Stimulated activated CD4-positive, alpha-beta T cell treated with anti-CD3 and anti-CD28 coated beads, TNF-alpha, amount 100 ng/mL, for 4 hours (primary cell): ENCODE measurements at regions not wholly inside any gene's neighbourhood (a gene's known extent, or its start where the extent isn't known, plus 50 kb on each side); places are given as distances from the start of the nearest gene placed in this dataset.
"Not testable (repeated sequence)": the region's sequence is repeated elsewhere in the genome, so short reads cannot be mapped to it uniquely, and the experiment has no call there.

Experiments used
- DNase-seq, 3 experiments: peaks; one replicate each; pipeline ENCODE4 v3.0.0-alpha.2; 2020; ENCODE audit warnings: low read depth in 3 of 3

- no peak for DNase-seq
Measured at GRCh38 chr1:30249446-30250337, 473.7 kb downstream of the MATN1 start.

DNA sequence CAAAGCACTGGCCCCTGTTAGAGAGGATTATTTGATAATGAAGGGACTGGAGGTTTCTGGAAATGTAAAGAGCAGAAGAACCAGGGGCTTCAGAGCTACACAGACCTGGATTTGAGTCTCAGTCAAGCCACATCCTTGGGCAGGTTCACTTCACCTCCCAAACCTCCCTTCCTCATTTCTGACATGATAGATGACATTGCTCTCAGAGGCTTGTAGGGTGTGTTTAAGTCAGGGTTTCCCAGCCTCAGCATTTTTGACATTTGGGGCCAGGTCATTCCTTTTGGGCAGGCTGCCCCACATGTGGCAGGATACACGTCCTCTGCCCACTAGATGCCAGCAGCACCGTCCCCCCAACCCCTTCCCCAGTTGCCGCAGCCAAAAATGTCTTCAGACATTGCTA, 474.6 kb downstream of the MATN1 start:
- no peak for DNase-seq

DNA sequence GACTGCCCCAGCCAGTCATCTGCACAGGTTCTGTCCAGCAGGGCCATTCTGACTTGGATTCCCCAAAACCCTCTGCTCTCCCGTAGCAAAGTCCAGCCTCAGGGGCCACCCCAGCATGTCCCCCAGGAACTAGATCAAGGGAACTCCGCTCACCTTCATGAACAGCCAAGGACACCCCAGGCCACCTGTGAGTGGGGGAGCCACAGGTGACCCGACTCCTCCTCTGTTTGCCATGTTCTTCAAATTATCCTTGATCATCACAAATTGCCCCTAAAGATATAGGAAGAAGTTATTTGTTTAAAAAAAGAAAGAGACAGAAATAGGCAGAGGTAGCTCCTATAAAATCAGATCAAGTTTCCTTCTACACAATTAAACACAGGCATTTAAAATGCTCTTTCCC, 475.0 kb downstream of the MATN1 start:
- no peak for DNase-seq

DNA sequence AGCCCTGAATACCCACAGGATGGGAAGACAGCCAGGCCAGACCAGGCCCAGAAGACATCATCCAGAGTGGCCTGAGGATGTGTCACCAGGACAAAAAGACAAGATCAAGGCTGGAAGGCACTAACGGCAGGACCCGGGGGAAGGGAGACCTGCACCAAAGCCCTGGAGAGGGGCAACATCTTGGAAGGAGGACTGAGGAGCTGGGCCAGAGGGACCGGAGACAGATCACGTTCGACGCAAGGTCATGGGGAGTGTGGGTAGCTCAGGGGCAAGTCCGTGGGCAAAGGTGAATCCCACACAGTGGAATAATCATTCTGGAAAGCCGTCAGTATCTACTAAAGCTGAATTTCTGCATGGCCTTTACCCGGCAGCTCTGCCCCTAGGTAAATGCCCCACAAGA, 478.6 kb downstream of the MATN1 start:
- DNase-seq, result no peak

- DNase-seq, result no peak
Measured at GRCh38 chr1:30242722-30243457, 480.5 kb downstream of the MATN1 start.

DNA sequence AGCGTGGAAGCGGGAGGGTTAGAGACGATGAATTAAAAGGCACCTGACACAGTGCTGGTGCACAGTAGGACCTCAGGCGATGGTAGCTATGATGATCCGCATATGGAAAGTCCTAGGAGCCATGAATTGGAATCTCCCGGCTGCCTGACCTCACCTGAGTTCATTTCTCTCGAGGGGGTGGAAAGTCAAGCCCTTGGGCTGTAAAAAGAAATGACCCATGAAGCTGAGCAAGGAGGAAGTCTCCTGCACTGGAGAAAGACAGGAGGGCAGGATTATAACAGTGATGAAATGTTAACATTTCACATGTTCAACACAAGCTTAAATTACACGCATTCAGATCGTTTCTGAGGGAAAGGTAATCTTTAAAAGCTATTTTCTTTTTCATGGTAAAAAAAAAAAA, 481.2 kb downstream of the MATN1 start:
- DNase-seq, result no peak

DNA sequence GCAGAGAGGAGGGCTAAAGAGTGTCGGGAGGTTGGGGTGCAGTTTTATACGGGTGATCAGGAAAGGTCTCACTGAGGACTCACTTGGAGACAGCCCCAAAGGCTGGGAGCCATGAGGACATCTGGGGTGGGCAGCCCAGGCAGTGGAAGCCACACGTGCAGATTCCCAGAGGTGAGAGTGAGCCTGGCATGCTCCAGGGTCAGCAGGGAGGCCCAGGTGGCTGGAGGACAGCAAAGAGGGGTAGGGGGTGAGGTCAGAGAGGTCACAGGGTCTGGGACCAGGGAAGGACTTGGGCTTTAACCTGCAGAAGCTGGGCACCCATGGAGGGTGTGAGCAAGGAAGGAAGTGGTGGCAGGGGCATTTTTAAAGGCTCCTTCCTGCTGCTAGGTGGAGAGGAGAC, 481.7 kb downstream of the MATN1 start:
- DNase-seq, result no peak

DNA sequence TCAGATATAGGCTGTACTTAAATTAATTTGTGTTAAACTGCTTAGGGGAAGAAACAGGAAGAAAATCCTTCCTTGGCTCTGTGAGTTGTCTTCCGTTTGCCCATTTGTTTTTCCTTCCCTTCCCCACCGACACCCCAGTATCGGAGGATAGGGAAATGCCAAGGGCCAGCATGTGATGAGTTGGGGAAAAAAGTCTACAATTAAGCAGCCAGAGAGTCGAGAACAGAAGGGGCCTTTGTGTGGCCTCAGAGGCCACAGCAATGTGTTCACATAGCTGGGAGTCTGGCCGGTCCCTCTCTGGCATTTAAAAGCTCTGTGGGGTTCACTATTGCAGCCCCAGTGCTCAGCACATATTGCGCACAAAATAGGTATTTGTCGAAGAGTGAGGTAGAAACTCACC, 489.3 kb downstream of the MATN1 start:
- no peak for DNase-seq

GRCh38 chr1:30232288-30232899, 491.0 kb downstream of the MATN1 start:
- no peak for DNase-seq

- DNase-seq, result no peak
Measured at GRCh38 chr1:30229960-30230359, 493.4 kb downstream of the MATN1 start.

- DNase-seq, result no peak
Measured at GRCh38 chr1:30229557-30229956, 493.8 kb downstream of the MATN1 start.

GRCh38 chr1:30226648-30227047, 496.7 kb downstream of the MATN1 start:
- no peak for DNase-seq

DNA sequence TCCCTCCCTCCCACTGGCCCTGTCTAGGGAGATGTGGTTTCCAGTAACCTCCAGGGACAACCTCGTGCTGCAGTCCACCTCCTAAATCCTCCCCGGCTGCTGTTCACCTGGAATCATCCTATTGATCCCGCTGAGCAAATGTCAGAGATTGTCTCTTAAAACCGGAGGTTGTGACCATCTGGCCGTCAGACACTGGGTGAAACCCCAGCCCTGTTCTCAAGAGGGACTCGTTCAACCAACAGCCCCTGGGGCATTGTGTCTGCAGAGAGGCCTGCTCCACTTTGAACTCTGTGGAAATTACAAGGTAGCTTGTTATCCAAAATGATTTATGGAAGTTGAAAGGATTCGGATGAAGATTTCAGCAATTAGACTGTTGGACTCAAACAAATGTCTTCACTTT, 498.0 kb downstream of the MATN1 start:
- no peak for DNase-seq

GRCh38 chr1:30219675-30220074, 503.7 kb downstream of the MATN1 start:
- no peak for DNase-seq

- no peak for DNase-seq
Measured at GRCh38 chr1:30218438-30218837, 504.9 kb downstream of the MATN1 start.

DNA sequence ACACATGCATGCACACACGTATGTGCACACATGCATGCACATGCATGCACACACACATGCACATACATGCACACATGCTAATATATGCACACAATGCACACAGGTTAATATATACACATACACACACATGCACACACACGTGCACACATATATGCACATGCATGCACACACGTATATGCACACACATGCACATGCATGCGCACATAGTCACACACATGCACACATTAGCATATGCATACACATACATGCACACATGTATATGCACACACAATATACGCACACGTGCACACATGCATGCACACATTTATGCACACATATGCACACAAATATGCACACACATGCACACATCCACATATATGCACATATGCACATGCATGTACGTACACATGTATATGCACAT, 506.8 kb downstream of the MATN1 start:
- no peak for DNase-seq

- no peak for DNase-seq
Measured at GRCh38 chr1:30213936-30214335, 509.4 kb downstream of the MATN1 start.

GRCh38 chr1:30207962-30208361, 515.4 kb downstream of the MATN1 start:
- DNase-seq, result not testable (repeated sequence)

DNA sequence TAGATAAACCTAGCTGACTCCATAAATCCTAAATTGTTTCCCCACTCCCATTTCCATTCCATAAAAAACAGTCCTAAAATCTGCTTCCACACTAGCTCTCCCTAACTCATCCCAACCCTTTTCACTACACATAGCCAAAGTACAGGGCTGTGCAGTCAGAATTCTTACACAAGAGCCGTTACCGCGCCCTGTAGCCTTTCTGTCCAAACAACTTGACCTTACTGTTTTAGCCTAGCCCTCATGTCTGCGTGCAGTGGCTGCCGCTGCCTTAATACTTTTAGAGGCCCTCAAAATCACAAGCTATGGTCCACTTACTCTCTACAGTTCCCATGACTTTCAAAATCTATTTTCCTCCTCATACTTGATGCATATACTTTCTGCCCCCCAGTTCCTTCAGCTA, 516.8 kb downstream of the MATN1 start:
- DNase-seq, result not testable (repeated sequence)

- not testable (repeated sequence) for DNase-seq
Measured at GRCh38 chr1:30204916-30205315, 518.5 kb downstream of the MATN1 start.

DNA sequence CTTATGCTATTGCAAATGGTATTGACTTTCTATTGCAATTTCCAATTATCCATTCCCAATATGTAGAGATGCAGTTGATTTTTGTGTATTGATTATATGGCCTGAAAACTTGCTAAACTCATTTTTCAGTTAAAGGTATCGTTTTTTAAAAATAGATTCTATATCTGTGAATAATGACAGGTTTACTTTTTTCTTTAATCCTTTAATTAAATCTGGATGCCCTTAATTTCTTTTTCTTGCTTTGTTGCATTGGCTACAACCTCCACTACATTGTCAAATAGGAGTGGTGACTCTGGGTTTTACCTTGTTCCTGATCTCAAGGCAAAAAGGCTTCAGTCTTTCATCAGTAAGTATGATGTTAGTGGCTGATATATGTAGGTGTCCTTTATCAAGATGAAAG, 522.4 kb downstream of the MATN1 start:
- DNase-seq, result no peak

- no peak for DNase-seq
Measured at GRCh38 chr1:30200161-30200560, 523.2 kb downstream of the MATN1 start.

DNA sequence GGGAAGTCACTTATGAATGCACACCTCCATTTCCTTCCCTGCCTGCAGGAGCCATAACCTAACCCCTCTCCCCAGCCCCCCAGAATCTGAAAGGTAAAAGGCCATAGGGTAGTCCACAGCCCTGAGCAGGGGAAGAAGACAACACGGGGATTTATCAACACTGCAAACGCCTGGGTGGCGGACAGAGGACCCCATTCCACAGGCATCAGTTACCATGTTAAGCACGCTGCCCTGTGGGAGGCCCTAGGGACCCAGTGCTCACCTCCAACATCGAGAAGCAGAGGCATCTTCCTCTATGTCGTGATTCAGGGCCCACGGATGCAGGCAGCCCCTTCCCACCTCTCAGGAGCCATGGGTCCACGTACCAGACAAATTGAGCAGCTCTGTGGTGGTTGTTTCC, 523.8 kb downstream of the MATN1 start:
- no peak for DNase-seq
